ENCODE measurements at regions not wholly inside any gene's neighbourhood (a gene's known extent, or its start where the extent isn't known, plus 50 kb on each side); places are given as distances from the start of the nearest gene placed in this dataset.

DNA sequence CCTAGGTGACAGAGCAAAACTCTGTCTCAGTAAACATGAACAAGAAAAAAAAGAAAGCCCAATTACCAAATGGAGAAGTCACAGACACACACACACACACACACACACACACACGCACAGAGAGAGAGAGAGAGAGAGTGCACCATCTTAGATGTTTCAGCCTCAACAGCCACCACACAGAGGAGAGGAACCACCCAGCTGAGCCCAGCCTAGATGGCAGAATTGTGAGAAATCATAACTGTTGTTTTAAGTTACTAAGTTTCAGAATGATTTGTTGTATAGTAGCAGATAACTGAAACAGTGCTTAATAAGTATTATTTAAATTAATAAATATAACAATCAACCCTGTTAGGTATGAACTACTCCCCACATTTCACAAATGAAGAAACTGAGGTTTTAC, 321.2 kb downstream of the ZNF621 start:
- TF ChIP-seq, protein P1, sequence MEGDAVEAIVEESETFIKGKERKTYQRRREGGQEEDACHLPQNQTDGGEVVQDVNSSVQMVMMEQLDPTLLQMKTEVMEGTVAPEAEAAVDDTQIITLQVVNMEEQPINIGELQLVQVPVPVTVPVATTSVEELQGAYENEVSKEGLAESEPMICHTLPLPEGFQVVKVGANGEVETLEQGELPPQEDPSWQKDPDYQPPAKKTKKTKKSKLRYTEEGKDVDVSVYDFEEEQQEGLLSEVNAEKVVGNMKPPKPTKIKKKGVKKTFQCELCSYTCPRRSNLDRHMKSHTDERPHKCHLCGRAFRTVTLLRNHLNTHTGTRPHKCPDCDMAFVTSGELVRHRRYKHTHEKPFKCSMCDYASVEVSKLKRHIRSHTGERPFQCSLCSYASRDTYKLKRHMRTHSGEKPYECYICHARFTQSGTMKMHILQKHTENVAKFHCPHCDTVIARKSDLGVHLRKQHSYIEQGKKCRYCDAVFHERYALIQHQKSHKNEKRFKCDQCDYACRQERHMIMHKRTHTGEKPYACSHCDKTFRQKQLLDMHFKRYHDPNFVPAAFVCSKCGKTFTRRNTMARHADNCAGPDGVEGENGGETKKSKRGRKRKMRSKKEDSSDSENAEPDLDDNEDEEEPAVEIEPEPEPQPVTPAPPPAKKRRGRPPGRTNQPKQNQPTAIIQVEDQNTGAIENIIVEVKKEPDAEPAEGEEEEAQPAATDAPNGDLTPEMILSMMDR (IDR thresholded peaks at IDR 0.05; ENCODE audit: insufficient read depth, low read depth, low read length) = no peak
- no peak for TF ChIP-seq EZH2 (IDR thresholded peaks at IDR 0.05; ENCODE audit: insufficient read depth, low read length)
